ENCODE measurements at regions not wholly inside any gene's neighbourhood (a gene's known extent, or its start where the extent isn't known, plus 50 kb on each side); places are given as distances from the start of the nearest gene placed in this dataset.
"Not testable (repeated sequence)": the region's sequence is repeated elsewhere in the genome, so short reads cannot be mapped to it uniquely, and the experiment has no call there.

GRCh38 chrX:20672476-20672875, 405.8 kb upstream of the RPS6KA3 start:
- TF ChIP-seq JUND (IDR thresholded peaks at IDR 0.05; ENCODE audit: low read depth): no peak
- no peak for DNase-seq (ENCODE audit: low read depth in 1 of 2, low spot score in 1 of 2)
- in situ Hi-C loops (cut with HindIII; ENCODE audit: low pct_unique_long_range_greater_than_20kb, low sequenced_read_pairs): no loop called here

GRCh38 chrX:20671746-20672145, 405.0 kb upstream of the RPS6KA3 start:
- DNase-seq (ENCODE audit: low read depth in 1 of 2, low spot score in 1 of 2); in situ Hi-C loops (cut with HindIII; ENCODE audit: low pct_unique_long_range_greater_than_20kb, low sequenced_read_pairs): not testable (repeated sequence)

GRCh38 chrX:20670611-20671010, 403.9 kb upstream of the RPS6KA3 start:
- DNase-seq (ENCODE audit: low read depth in 1 of 2, low spot score in 1 of 2): no peak
- in situ Hi-C loops (cut with HindIII; ENCODE audit: low pct_unique_long_range_greater_than_20kb, low sequenced_read_pairs): no loop called here
- TF ChIP-seq JUND (IDR thresholded peaks at IDR 0.05; ENCODE audit: low read depth): no peak

- in situ Hi-C loops (cut with HindIII; ENCODE audit: low pct_unique_long_range_greater_than_20kb, low sequenced_read_pairs): no loop called here
- TF ChIP-seq JUND (IDR thresholded peaks at IDR 0.05; ENCODE audit: low read depth): no peak
- no peak for DNase-seq (ENCODE audit: low read depth in 1 of 2, low spot score in 1 of 2)
Measured at GRCh38 chrX:20668550-20668949, 401.8 kb upstream of the RPS6KA3 start.

- no peak for DNase-seq (ENCODE audit: low read depth in 1 of 2, low spot score in 1 of 2)
- in situ Hi-C loops (cut with HindIII; ENCODE audit: low pct_unique_long_range_greater_than_20kb, low sequenced_read_pairs): no loop called here
- TF ChIP-seq JUND (IDR thresholded peaks at IDR 0.05; ENCODE audit: low read depth): no peak
Measured at GRCh38 chrX:20666331-20666730, 399.6 kb upstream of the RPS6KA3 start.

- DNase-seq (ENCODE audit: low read depth in 1 of 2, low spot score in 1 of 2): no peak
- in situ Hi-C loops (cut with HindIII; ENCODE audit: low pct_unique_long_range_greater_than_20kb, low sequenced_read_pairs): no loop called here
- TF ChIP-seq JUND (IDR thresholded peaks at IDR 0.05; ENCODE audit: low read depth): no peak
Measured at GRCh38 chrX:20665481-20665880, 398.8 kb upstream of the RPS6KA3 start.

GRCh38 chrX:20664774-20665173, 398.1 kb upstream of the RPS6KA3 start:
- TF ChIP-seq JUND (IDR thresholded peaks at IDR 0.05; ENCODE audit: low read depth): no peak
- in situ Hi-C loops (cut with HindIII; ENCODE audit: low pct_unique_long_range_greater_than_20kb, low sequenced_read_pairs): no loop called here
- no peak for DNase-seq (ENCODE audit: low read depth in 1 of 2, low spot score in 1 of 2)

- no peak for DNase-seq (ENCODE audit: low read depth in 1 of 2, low spot score in 1 of 2)
- in situ Hi-C loops (cut with HindIII; ENCODE audit: low pct_unique_long_range_greater_than_20kb, low sequenced_read_pairs): no loop called here
- TF ChIP-seq JUND (IDR thresholded peaks at IDR 0.05; ENCODE audit: low read depth): no peak
Measured at GRCh38 chrX:20664131-20664530, 397.4 kb upstream of the RPS6KA3 start.

GRCh38 chrX:20663336-20663735, 396.6 kb upstream of the RPS6KA3 start:
- TF ChIP-seq JUND (IDR thresholded peaks at IDR 0.05; ENCODE audit: low read depth): no peak
- in situ Hi-C loops (cut with HindIII; ENCODE audit: low pct_unique_long_range_greater_than_20kb, low sequenced_read_pairs): no loop called here
- DNase-seq (ENCODE audit: low read depth in 1 of 2, low spot score in 1 of 2): no peak

- DNase-seq (ENCODE audit: low read depth in 1 of 2, low spot score in 1 of 2): no peak
- no peak for TF ChIP-seq JUND (IDR thresholded peaks at IDR 0.05; ENCODE audit: low read depth)
- in situ Hi-C loops (cut with HindIII; ENCODE audit: low pct_unique_long_range_greater_than_20kb, low sequenced_read_pairs): no loop called here
Measured at GRCh38 chrX:20656721-20657120, 390.0 kb upstream of the RPS6KA3 start.

- DNase-seq (ENCODE audit: low read depth in 1 of 2, low spot score in 1 of 2): no peak
- in situ Hi-C loops (cut with HindIII; ENCODE audit: low pct_unique_long_range_greater_than_20kb, low sequenced_read_pairs): no loop called here
- no peak for TF ChIP-seq JUND (IDR thresholded peaks at IDR 0.05; ENCODE audit: low read depth)
Measured at GRCh38 chrX:20654596-20655106, 387.9 kb upstream of the RPS6KA3 start.

- TF ChIP-seq JUND (IDR thresholded peaks at IDR 0.05; ENCODE audit: low read depth): no peak
- in situ Hi-C loops (cut with HindIII; ENCODE audit: low pct_unique_long_range_greater_than_20kb, low sequenced_read_pairs): no loop called here
- no peak for DNase-seq (ENCODE audit: low read depth in 1 of 2, low spot score in 1 of 2)
Measured at GRCh38 chrX:20653070-20653469, 386.4 kb upstream of the RPS6KA3 start.

GRCh38 chrX:20641954-20642353, 375.2 kb upstream of the RPS6KA3 start:
- no peak for TF ChIP-seq JUND (IDR thresholded peaks at IDR 0.05; ENCODE audit: low read depth)
- in situ Hi-C loops (cut with HindIII; ENCODE audit: low pct_unique_long_range_greater_than_20kb, low sequenced_read_pairs): no loop called here
- DNase-seq (ENCODE audit: low read depth in 1 of 2, low spot score in 1 of 2): no peak

- no peak for TF ChIP-seq JUND (IDR thresholded peaks at IDR 0.05; ENCODE audit: low read depth)
- in situ Hi-C loops (cut with HindIII; ENCODE audit: low pct_unique_long_range_greater_than_20kb, low sequenced_read_pairs): no loop called here
- DNase-seq (ENCODE audit: low read depth in 1 of 2, low spot score in 1 of 2): no peak
Measured at GRCh38 chrX:20639115-20639514, 372.4 kb upstream of the RPS6KA3 start.
